Anterior cingulate cortex (tissue), 58 donors: ENCODE measurements at regions not wholly inside any gene's neighbourhood (a gene's known extent, or its start where the extent isn't known, plus 50 kb on each side); places are given as distances from the start of the nearest gene placed in this dataset.
"Not testable (repeated sequence)": the region's sequence is repeated elsewhere in the genome, so short reads cannot be mapped to it uniquely, and the experiment has no call there.

Source experiments
- DNase-seq, 58 donors: peaks; one replicate each; lab custom pipeline; 2025; lab: John Stamatoyannopoulos, UW

DNA sequence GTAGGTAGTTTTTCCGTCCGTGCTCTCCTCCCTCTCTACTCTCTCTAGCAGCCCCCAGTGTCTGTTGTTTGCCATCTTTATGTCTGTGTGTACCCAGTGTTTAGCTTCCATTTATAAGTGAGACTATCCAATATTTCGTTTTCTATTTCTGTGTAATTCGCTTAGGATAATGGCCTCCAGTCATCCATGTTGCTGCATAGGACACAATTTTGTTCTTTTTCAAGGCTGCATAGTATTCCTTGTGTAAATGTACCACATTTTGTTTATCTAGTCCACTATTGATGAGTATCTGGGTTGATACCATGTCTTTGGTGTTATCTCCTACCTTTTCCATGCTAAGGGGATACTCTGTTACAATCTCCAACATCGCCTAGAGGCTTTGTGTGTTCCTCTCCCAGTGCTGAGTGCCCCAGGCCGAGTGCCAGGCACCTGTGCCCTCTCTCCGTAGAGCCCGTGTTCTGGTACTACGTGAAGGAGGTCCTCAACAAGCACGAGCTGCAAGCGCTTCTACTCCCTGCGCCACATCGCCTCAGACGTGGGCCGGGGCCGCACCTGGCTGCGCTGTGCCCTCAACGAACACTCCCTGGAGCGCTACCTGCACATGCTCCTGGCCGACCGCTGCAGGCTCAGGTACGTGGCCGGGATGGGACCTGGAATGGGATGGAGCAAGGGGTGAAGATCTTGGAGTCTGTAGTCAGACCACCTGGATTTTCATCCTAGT, 51.0 kb downstream of the NPIPB11 start:
- DNase-seq: not testable (repeated sequence)

DNA sequence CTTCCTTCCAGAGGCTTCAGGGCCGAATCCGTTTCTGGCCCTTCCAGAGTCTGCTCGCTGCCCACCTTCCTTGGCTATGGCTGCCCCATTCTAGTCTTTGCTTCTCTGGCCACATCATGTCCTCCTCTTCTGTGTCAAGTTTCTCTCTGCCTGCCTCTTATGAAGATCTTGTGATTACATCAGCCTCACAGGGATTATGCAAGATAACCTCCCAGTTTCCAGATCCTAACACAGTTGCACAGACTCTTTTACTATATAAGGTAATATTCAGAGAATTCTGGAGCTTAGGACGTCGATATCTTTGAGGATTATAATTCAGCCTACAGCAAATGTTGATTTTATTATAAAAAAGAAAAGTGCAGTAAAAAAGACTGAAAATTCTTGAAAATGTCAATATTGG, 52.1 kb downstream of the NPIPB11 start:
- not testable (repeated sequence) for DNase-seq

DNA sequence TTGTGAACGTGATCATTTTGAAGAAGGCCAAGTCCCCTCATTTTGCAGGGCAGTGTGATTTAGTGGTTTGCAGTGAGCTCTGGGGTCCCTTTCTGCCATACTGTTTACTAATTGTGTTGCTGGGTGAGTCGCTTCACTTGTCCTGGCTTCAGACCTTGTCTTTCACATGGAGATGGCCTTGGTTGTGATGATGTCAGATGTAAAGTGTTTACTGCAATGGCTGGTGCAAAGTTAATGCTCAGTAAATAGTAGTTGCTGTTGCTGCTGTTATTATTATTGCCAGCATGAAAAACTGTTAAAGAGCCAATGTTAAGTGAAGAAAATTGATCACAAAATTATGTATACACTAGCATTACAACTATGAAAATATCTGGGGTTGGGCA, 53.9 kb downstream of the NPIPB11 start:
- not testable (repeated sequence) for DNase-seq

DNA sequence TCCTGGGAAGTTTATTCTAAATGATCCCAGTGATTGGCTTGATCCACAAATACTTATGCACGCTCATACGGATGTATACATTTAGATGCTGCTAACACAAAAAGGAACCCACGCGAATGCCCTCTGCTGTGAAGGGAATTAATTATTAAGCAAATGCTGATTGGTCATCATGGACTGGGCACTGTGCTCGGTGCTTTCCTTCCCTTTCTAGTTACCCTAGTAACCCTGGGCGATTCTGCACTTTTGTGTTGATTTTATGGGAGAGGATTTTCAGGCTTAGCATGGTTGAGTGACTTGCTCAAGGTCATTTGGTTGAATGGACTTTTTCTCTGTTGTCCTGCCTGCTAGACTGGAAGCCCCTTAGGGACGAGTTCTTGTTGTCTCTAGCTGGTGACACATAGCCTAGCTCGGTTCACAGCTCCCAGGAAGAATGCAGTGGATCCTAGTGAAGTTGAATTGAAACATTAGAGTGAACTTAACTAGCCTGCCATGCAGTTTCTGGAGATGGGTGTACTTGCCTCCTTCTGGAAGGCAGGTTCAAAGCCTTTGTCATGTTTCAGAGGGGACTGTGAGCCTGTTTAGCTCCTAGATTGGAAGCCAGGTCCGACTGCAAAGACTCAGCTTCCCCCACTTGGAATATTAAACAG, 54.4 kb downstream of the NPIPB11 start:
- not testable (repeated sequence) for DNase-seq

DNA sequence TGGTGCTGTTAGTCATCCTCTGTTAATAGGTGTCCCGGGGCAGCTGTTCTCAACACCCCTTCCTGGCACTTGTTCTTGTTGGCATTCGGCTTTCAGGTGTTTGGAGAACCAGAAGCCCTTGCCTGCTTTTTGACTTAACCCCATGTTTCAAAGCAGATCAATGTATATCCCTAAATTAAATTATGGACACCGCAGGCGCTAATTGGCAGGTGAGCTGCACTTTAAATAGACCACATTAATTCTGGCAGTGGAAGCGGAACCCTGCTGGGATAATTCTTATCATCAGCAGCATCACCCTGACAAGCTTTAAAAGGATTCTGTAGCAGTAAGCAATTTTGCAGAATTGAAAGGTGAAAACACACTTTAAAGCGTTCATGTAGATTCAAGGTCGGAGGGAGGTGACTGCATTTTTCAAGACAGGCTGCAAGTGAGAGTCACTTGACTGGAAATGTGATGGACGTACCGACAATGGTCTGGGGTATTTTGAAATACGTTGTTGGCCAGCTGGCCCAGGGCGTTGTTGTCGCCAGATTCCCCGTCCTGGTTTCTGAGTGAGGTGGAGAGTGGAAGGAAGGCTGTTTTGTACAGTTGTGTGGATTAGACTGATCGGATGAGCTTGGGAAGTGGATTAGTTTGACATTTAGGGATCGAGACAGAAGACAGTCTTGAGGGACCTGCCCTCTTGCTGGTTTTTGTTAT, 55.1 kb downstream of the NPIPB11 start:
- not testable (repeated sequence) for DNase-seq

DNA sequence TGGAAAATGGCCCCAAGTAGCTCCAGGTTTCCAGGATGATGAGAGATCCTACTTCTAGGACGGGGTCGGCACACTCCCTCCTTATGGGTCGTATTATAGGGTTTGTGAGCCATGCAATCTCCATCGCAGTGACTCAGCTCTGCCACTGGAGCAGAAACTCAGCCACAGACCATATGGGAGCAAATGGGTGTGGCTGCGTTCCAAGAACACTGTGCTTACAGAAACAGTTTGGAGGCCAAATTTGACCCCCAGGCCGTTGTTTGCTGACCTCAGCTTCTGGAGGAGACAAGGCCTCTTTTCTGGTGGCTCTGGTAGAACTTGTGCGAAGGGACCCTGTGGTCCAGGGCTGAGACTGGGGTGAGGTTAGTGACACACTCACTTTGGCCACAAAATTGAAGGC, 56.5 kb downstream of the NPIPB11 start:
- DNase-seq: not testable (repeated sequence)

DNA sequence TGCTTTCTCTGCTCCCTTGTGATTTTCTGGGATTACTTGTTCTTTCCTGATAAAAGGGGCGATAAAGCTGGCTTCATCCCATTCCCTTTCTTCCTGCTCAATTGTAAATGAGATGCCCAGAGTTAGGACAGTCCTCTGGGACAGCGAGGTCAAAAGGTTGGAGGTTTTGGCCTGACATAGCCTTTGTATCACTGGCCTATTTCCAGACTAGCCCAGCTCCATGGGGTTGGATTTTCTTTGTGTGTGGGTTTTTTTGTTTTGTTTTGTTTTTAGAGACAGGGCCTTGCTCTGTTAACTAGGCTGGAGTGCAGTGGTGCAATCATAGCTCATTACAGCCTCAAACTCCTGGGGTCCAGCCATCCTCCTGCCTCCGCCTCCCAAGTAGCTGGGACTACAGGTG, 57.8 kb downstream of the NPIPB11 start:
- not testable (repeated sequence) for DNase-seq

DNA sequence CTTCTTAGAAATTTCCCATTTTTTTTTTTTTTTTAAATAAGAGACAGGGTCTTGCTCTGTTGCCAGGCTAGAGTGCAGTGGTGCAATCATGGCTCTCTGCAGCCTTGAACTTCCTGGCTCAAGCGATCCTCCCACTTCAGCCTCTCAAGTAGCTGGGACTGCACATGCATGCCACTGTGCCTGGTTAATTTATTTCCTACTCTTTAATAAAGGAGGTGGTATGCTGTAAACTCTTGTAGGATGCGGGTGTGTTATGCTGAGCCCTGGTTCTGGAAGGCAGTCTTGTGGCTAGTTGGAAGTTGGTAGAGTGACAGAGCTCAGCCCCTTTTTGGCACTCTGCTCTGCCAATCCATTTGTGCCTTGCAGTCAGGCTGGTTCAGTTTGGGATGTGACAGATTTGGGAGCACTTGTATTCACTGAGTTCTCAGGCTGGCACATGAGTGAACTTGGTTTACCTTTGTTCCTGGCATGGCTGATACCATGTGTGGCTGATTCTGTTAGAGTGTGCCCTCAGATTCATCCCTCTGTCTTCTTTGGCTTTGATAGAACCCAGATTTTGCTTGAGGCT, 58.3 kb downstream of the NPIPB11 start:
- DNase-seq: peak in 2 of 58 donors; percentile 0 to 1

DNA sequence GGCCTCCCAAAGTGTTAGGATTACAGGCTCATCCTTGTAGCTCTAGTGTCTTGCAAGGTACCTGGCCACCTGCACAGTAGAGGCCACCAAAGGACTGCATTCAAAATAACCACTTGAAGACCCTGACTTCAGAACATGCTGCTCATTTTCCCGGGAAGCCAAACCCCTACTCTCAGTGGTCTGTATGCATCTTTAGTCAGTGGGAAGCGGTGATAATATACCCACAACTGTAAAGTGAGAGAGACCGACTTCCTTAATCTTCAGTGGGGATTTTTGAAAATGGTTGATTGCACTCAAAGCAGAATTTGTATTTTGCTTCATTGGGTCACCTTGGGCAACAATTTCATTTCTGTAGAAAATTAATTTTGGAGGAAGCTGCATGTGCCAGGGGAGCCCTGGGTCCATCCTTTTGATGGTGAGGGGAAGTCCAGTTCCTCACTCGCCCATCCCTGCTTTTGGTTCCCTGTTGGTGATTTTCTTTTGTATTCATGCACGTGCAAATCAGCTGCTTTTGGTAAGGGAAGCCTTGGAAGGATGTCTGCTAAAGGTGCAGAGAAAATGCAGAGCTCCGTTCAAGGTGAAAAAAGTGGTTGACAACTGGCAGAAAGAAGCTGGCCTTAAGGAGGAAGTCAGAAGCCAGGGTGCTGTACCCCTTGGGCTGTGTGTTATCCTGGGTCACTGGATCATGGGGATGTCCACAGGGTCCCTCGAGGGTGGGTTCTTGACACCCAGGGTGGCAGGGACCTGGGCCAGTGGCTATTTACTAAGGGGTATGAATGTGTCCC, 59.5 kb downstream of the NPIPB11 start:
- not testable (repeated sequence) for DNase-seq

DNA sequence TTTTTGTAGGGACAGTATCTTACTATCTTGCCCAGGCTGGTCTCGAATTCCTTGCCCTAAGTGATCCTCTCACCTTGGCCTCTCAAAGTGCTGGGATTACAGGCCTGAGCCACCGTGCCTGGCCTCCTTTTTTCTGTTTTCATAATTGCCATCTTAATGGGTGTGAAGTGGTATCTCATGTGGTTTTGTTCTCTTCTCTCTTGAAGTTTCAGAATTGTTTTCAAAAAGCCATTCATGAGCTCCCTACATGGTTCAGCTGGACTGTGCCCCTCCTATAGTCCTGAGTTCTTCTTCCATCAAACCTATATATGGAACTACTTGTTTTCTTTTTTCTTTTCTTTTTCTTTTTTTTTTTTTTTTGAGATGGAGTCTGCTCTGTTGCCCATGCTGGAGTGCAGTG, 60.3 kb downstream of the NPIPB11 start:
- DNase-seq: not testable (repeated sequence)

DNA sequence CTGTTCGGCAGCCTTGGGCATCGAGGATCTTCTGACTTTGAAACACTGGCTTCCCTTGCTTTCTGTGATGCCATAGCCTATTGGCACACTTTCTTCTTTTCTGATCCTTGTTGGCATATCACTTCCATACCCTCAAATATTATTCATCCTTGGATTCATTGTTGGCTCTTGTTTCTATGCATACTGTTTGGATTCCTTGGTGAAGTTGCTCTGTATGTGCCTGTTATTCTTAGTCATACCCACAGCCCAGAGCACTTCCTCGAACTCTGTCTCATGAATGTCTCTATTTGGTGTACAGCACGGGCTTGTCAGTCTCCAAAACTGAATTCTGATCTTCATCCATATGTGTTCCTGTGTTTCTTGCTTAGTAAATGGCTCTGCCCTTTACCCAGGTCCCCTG, 63.6 kb downstream of the NPIPB11 start:
- not testable (repeated sequence) for DNase-seq

DNA sequence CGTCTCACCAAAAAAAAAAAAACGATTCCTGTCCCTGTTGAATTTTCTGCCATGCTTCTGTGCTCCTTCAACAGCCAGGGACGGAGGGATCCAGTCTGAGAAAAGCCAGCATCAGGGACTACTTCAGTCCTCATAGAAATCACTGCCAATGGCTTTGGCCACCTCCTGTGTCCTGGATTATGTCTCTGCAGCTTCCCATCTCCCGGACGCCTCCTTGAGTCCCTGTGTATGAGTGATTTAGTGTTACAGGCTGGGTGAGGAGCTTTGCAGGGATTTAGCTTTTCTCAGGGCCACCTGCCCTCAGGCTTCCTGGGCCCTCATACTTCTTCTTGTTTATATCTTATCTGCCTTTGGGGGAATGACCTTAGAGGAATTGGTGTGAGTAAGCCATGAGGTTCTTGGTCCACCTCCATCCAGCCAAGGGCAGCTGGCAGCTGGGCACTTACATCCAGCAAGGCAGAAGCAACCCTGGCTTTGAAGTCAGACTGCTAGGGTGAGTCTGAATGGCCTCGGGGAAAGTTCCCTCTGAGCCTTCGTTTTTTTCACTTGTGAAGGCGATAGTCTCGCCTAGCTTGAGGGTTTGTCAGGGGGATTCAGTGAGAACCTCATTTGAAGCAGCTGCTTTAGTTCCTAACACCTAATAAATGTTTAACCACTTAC, 65.6 kb downstream of the NPIPB11 start:
- DNase-seq: not testable (repeated sequence)

DNA sequence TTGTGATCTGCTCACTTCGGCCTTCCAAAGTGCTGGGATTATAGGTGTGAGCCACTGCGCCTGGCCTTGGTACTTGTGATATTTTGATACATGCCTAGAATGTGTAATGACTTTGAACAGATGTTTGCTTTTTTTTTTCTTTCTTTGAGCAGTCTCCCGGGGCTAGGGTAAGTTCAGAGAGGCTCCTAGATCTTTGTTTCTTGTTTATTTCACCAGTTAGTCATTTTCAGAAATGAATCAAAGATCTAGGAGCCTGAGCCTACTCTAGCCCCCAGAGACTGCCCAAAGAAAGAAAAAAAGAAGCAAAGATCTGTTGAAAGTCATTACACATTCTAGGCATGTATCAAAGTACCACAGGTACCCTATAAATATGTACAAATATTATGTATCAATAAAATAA, 66.3 kb downstream of the NPIPB11 start:
- DNase-seq: not testable (repeated sequence)

DNA sequence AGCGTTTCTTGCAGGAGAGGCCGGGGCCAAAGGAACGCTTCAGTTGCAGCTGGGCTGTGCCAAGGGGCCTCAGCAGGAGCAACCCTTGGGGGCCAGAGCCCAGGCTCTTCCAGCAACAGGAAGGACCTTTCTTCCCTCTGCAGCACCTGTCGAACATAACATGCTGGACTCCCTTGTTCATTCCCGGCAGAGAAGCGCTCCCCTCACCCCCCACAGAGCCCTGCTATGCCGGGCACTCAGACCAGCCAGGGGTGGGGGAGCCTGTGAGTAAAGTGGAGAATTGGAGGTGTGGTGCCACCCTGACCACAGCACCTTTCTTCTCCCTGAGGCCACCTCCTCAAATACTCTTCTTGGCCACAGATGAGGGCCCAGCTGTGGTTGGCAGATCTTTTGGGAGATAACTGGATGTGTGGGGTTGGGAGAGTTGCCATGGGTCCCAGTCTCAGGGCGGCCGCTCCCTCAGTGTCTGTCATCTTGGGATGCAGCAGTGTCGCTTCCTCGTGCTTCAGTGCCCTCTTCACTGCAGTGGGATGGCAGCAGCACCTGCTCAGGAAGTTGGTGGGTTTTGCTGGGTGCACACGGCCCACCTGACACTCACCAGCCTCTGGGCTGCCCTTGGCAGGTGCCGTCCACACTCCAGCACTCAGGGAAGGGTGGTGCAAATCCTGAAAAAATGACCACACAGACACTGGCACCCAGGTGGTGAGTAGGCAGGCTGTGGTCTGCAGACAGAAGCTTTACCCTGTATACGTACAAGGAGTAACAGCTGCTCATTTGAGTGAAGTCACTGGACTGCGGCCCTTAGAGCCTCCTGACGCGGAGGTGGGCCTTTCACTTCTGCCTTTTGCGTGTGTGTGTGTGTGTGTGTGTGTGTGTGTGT, 67.5 kb downstream of the NPIPB11 start:
- DNase-seq: not testable (repeated sequence)

DNA sequence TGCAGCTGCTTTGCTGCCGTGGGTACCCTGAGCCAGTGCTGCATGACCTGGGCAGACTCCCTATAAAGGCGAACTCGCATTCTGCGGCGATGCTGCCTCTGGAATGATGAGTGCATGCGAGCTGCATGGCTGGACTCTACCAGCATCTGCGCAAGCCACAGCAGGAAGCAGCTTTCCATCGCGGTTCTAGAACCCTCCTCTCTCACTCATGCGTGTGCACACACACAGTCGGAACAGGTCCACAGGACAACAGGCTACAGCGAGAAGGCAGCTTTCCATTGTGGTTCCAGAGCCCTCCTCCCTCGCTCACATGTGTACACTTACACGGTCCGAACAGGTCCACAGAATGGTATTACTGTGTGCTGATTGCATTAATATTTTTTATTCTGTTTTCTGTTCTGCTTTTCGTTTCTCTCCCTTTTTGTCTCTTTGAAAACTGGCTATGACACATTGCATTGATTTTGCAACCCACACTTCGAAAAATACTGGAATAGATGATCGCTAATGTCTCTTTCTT, 69.1 kb downstream of the NPIPB11 start:
- DNase-seq: not testable (repeated sequence)

DNA sequence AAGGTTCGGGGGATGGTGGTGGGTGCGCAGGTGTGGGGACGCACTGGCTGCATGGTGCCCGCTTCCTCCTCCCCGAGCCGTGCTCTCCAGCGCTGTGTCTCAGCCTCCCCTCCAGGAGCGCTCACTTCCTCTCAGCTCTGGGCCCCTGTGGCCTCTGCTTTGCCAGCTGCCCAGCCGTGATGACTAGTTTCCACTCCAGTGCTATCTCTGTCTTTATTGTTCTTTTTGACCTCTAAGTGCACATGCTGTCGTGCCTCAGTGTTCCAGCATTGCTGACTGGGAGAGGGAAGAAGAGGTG, 71.0 kb downstream of the NPIPB11 start:
- not testable (repeated sequence) for DNase-seq

DNA sequence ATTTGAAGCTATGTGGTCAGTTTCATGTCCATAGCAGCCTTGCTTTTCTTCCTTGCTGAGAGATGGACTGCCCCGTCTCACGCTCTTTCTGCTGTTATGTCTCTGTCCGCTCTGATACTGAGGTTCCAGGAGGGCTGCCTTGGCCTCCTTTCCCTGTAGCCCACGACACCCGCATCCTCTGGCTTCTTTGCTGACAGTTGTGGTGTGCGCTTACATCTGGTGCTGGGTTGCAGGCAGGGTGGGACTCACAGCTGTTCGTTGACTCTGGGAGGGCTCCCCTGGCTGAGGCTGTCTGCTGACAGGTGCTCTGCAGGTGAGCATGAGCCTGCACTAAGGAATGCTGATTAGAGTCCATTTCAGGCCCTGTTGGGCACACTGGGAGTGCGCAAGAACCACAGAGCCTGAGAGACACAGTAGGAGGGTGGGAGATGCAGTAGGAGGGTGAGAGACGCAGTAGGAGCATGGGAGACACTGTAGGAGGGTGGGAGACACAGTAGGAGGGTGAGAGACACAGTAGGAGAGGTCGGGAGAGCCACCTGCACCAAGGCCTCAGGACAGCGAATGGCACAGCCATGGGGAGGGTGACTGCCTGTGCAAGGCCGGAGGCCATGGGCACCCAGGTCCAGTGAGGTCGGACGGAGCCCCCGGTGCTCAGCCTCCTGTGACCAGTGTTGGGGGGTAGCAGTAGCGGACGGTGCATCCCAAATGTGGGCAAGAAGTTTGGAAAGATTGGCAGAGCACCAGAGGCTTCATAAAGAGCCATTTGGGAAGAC, 71.5 kb downstream of the NPIPB11 start:
- DNase-seq: not testable (repeated sequence)
